ENCODE measurements at regions not wholly inside any gene's neighbourhood (a gene's known extent, or its start where the extent isn't known, plus 50 kb on each side); places are given as distances from the start of the nearest gene placed in this dataset.

DNA sequence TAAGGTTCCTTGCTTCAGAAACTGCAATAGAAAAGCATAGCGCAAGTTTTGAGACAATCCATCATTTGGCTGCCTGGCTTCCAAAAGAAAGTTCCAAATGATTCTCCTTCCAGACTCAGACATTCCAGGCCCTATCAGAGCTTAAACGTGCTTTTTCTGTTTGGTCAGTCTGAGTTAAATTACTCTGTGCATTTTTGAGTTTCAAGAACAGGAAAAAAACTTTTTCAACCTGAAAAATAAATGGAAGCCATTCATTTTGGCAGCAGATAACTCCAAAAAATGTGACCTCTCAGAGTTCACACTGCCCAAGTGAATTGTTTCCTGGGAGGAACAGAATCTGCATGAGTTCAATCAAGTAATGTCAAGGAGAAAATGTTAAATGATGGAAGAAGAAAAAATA is 354.2 kb downstream of the CXCL12 start:
- TF ChIP-seq CTCF (IDR thresholded peaks at IDR 0.05): no peak
- TF ChIP-seq POLR2A (IDR thresholded peaks at IDR 0.05): no peak
